HepG2 (cell line): ENCODE measurements at regions not wholly inside any gene's neighbourhood (a gene's known extent, or its start where the extent isn't known, plus 50 kb on each side); places are given as distances from the start of the nearest gene placed in this dataset.

Source experiments
- ATAC-seq: fragments of 200-7000 bp; cut with Tn5 transposase; 3 replicates; pipeline ENCODE4 v1.9.1; 2020; ENCODE audit warnings: mild to moderate bottlenecking, moderate library complexity
- BruUV-seq: library from RNA; stranded (reverse); fragments of 400-500 nt; replicated peaks from 2 replicates; lab custom pipeline; 2021; lab: Mats Ljungman, UMichigan
- CTCF ChIA-PET: fragments of 300-600 bp; formaldehyde crosslinking; extraction: SDS; loops from one replicate; lab custom pipeline; 2021; ENCODE audit warnings: low total read pairs, inconsistent platforms, low intra/inter-chr PET ratio; lab: Yijun Ruan, JAX
- POLR2A ChIA-PET: fragments of 350-600 bp; sonication (Branson Sonifier 250); formaldehyde crosslinking; loops from one replicate; lab custom pipeline; 2020; ENCODE audit warnings: antibody characterized with exemption, inconsistent platforms; lab: Yijun Ruan, JAX
- DNase-seq: peaks from one replicate; pipeline ENCODE4 v3.0.0-alpha.2; 2015; ENCODE audit warnings: low spot score
- FAIRE-seq: peaks from 3 replicates; lab custom pipeline; 2011; peaks lifted over from hg19 to GRCh38; lab: Jason Lieb, UNC
- H2AFZ ChIP-seq: one replicate; pipeline ENCODE4 v1.6.1; 2011; ENCODE audit warnings: low read length, inconsistent platforms
- H3K27ac ChIP-seq: fragments of 300-600 bp; 3 replicates; pipeline ENCODE4 v1.8.0; 2011; ENCODE audit warnings: mixed run types, mild to moderate bottlenecking, mixed read lengths, low read length, inconsistent platforms; ENCODE audit not compliant: insufficient read depth; ENCODE audit errors: extremely low read length
- H3K27me3 ChIP-seq, 2 experiments: fragments of 200-600 bp in 1 of 2; 2 replicates in 1 of 2; 3 replicates in 1 of 2; pipeline versions ENCODE4 v1.6.0 to v1.8.0; 2011; ENCODE audit warnings: low read length in 2 of 2, mild to moderate bottlenecking in 2 of 2, moderate library complexity in 2 of 2, inconsistent platforms in 1 of 2; ENCODE audit not compliant: insufficient read depth in 2 of 2, control insufficient read depth in 1 of 2
- H3K36me3 ChIP-seq, 2 experiments: fragments of 200-600 bp in 1 of 2; replicated peaks in 1 of 2; 2 replicates in 1 of 2; 3 replicates in 1 of 2; pipeline versions ENCODE4 v1.5.1 to v1.8.0; 2011; ENCODE audit warnings: low read length in 2 of 2, inconsistent platforms in 1 of 2; ENCODE audit not compliant: insufficient read depth in 2 of 2, control insufficient read depth in 1 of 2
- H3K4me1 ChIP-seq: 2 replicates; pipeline ENCODE4 v1.5.1; 2012; ENCODE audit warnings: low read length, inconsistent platforms; ENCODE audit not compliant: insufficient read depth
- H3K4me2 ChIP-seq: 2 replicates; pipeline ENCODE4 v1.6.0; 2011; ENCODE audit warnings: low read depth, low read length, inconsistent platforms
- H3K4me3 ChIP-seq, 3 experiments: fragments of 200-600 bp in 1 of 3; sonication (generic), shearing (Covaris generic) in 1 of 3; replicated peaks in 1 of 3; 2 replicates each; pipeline ENCODE4 v1.5.1; 2011 to 2016; ENCODE audit warnings: low read length in 3 of 3, inconsistent platforms in 2 of 3, low read depth in 2 of 3, mild to moderate bottlenecking in 2 of 3, control low read depth in 1 of 3, mixed read lengths in 1 of 3; ENCODE audit not compliant: insufficient read depth in 1 of 3
- H3K79me2 ChIP-seq: one replicate; pipeline ENCODE4 v1.6.1; 2011; ENCODE audit warnings: low read length, inconsistent platforms; ENCODE audit not compliant: insufficient read depth
- H3K9ac ChIP-seq: 2 replicates; pipeline ENCODE4 v1.6.0; 2011; ENCODE audit warnings: mild to moderate bottlenecking, low read depth, low read length, inconsistent platforms; ENCODE audit not compliant: insufficient read depth
- H3K9me3 ChIP-seq: 2 replicates; pipeline ENCODE4 v1.5.1; 2012; ENCODE audit warnings: mild to moderate bottlenecking, low read length
- H4K20me1 ChIP-seq: 2 replicates; pipeline ENCODE4 v1.6.0; 2011; ENCODE audit warnings: inconsistent platforms, mild to moderate bottlenecking, low read length, moderate library complexity; ENCODE audit not compliant: insufficient read depth
- ATF6 ChIP-seq: sonication (generic); formaldehyde crosslinking; conservative IDR thresholded peaks from 2 replicates; pipeline ENCODE4 v1.4.0; 2020; ENCODE audit warnings: missing genetic modification reagents
- EP300 ChIP-seq, 3 experiments: sonication (generic) in 1 of 3; formaldehyde crosslinking in 1 of 3; IDR thresholded peaks; 2 replicates each; pipeline versions ENCODE4 v1.5.1 to v1.6.1; 2011 to 2020; ENCODE audit warnings: low read depth in 2 of 3, low read length in 2 of 3, borderline replicate concordance in 1 of 3, improper control_type of control experiment in 1 of 3, mild to moderate bottlenecking in 1 of 3, missing genetic modification reagents in 1 of 3, moderate library complexity in 1 of 3
- ZNF407 ChIP-seq: sonication (generic); formaldehyde crosslinking; IDR thresholded peaks from one replicate; pipeline ENCODE4 v1.5.1; 2020; ENCODE audit warnings: mild to moderate bottlenecking, missing genetic modification reagents; ENCODE audit errors: not compliant biosample characterization
- WGBS: methylation state at CpG from one replicate; pipeline ENCODE4 v1.1.6; 2017; ENCODE audit warnings: low lambda C conversion rate; 5-methylcytosine and 5-hydroxymethylcytosine counted together
- in situ Hi-C: cut with HindIII; loops from 2 replicates; pipeline ENCODE4 v1.10.0; 2017; ENCODE audit warnings: low pct_unique_long_range_greater_than_20kb; ENCODE audit not compliant: extremely low pct_ligation_motif_present
- intact Hi-C: fragments of 100-400 bp; cut with micrococcal nuclease; formaldehyde crosslinking; loops from one replicate; pipeline ENCODE4 v1.10.0; 2022; ENCODE audit not compliant: unreplicated experiment

GRCh38 chrX:39388730-39389129 lies 587.5 kb downstream of the MID1IP1 start:
- Histone ChIP-seq H3K79me2 (no peaks in the 10 kb centered on the region), H3K27me3 (no peaks in the 10 kb centered on the region), H3K4me2 (no peak overlapping the region), H3K9ac (no peak overlapping the region), H3K27ac (no peak overlapping the region), H2AFZ (no peak overlapping the region), H3K9me3 (no peaks in the 10 kb centered on the region), H3K4me1 (no peaks in the 10 kb centered on the region), H3K4me3 (no peak overlapping the region), H4K20me1 (no peaks in the 10 kb centered on the region), H3K36me3 (no peaks in the 10 kb centered on the region)
- DNase-seq (no peak), ATAC-seq (no peak), FAIRE-seq (no peak)
- WGBS, result no CpG with 5 or more reads among the region's 2 CpGs
- ChIA-PET CTCF (no interaction called here), POLR2A (no interaction called here)
- in situ Hi-C loops, result no loop called here
- intact Hi-C loops, result no loop called here
- TF ChIP-seq ATF6 (CRISPR knock-in tag), result no peak
- no peak for TF ChIP-seq EP300 (IDR thresholded peaks at IDR 0.05; ENCODE audit: low read depth in 2 of 2, low read length in 2 of 2)
- no peak for TF ChIP-seq EP300 (CRISPR knock-in tag; IDR thresholded peaks at IDR 0.05; ENCODE audit: borderline replicate concordance)
- TF ChIP-seq ZNF407 (CRISPR knock-in tag), result no peak
- no TSS peak for BruUV-seq
